Nephron progenitor cell (in vitro differentiated cells): ENCODE measurements at regions not wholly inside any gene's neighbourhood (a gene's known extent, or its start where the extent isn't known, plus 50 kb on each side); places are given as distances from the start of the nearest gene placed in this dataset.
A peak's percentile ranks its signal among the peaks of the same experiment; 100 is the strongest.

Source experiments
- DNase-seq: peaks from one replicate; pipeline ENCODE4 v3.0.0; 2021
- H3K27ac Mint-ChIP-seq: 2 replicates; pipeline ENCODE4 v1.8.0; 2021; ENCODE audit warnings: mild to moderate bottlenecking, moderate library complexity, mixed read lengths
- H3K27me3 Mint-ChIP-seq: 2 replicates; pipeline ENCODE4 v1.8.0; 2021; ENCODE audit warnings: mild to moderate bottlenecking, low read depth, mixed read lengths; ENCODE audit not compliant: poor library complexity
- H3K36me3 Mint-ChIP-seq: 2 replicates; pipeline ENCODE4 v1.8.0; 2021; ENCODE audit warnings: low read depth, mixed read lengths
- H3K4me1 Mint-ChIP-seq: 2 replicates; pipeline ENCODE4 v1.8.0; 2021; ENCODE audit warnings: mixed read lengths
- H3K4me3 Mint-ChIP-seq: 2 replicates; pipeline ENCODE4 v1.8.0; 2021; ENCODE audit warnings: mild to moderate bottlenecking, moderate library complexity, mixed read lengths
- H3K9me3 Mint-ChIP-seq: 2 replicates; pipeline ENCODE4 v1.8.0; 2021; ENCODE audit warnings: mild to moderate bottlenecking, moderate library complexity, mixed read lengths
- TF ChIP-seq, protein P1 (sequence below): fragments of 200-600 bp; sonication (generic); IDR thresholded peaks from 2 replicates; pipeline ENCODE4 v1.5.0; 2021; ENCODE audit warnings: antibody characterized with exemption

DNA sequence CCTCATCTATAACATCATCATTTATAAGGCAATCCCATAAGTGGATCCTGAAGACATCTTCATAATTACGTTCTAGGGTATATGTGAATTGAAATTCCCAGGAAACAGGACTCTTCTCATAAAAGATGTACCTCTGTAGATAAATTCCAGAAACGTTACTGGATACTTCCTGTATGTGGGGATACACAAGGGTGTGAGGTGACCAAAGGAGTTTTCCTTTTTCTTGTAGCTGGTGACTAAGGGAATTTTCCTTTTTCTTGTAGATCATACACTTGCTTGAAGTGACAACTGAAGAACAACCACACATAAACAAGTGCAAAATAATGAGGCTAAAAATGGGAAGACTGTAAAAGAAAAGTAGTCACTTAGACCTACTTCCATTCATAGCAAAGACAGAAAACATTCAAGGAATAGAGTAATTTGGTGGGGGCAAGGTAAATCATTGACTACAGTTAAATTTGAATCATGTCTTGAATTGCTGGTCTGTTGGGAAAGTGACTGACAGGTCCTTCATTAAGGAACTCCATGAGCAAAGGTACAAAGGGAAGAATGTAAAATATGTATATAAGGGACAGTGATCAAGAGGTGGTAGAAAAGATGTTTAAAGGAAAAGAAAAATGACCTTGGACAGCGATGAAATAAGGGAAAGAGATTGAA lies 53.2 kb upstream of the UBE2E3 start:
- H3K4me1 Mint-ChIP-seq = no peaks in the 10 kb centered on the region
- TF ChIP-seq, protein P1, sequence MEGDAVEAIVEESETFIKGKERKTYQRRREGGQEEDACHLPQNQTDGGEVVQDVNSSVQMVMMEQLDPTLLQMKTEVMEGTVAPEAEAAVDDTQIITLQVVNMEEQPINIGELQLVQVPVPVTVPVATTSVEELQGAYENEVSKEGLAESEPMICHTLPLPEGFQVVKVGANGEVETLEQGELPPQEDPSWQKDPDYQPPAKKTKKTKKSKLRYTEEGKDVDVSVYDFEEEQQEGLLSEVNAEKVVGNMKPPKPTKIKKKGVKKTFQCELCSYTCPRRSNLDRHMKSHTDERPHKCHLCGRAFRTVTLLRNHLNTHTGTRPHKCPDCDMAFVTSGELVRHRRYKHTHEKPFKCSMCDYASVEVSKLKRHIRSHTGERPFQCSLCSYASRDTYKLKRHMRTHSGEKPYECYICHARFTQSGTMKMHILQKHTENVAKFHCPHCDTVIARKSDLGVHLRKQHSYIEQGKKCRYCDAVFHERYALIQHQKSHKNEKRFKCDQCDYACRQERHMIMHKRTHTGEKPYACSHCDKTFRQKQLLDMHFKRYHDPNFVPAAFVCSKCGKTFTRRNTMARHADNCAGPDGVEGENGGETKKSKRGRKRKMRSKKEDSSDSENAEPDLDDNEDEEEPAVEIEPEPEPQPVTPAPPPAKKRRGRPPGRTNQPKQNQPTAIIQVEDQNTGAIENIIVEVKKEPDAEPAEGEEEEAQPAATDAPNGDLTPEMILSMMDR = no peak
- H3K9me3 Mint-ChIP-seq = no peaks in the 10 kb centered on the region
- no peak overlapping the region for H3K27ac Mint-ChIP-seq
- H3K4me3 Mint-ChIP-seq = no peak overlapping the region
- no peak for DNase-seq
- H3K36me3 Mint-ChIP-seq = no peaks in the 10 kb centered on the region
- peaks cover 2% of the 10 kb centered on the region for H3K27me3 Mint-ChIP-seq

DNA sequence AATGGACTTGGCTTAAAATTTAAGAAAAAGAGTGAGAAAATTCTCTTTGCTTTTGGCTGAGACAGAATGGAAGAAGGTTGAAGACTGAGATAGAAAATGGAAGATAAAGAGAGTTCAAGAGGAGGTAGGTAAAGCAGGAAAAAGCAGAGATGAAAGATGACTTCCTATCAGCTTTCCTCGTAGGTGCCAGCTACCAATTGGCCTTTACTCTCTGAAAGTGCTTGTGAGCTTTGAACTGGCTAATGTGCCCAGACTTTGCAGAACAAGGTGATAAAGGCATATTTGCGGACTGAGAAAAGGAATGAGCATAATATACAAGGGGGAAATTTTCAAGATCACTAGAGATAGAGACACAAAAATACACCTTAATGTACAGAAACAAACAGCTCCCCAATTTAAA lies 54.7 kb upstream of the UBE2E3 start:
- no peaks in the 10 kb centered on the region for H3K4me1 Mint-ChIP-seq
- H3K27ac Mint-ChIP-seq = peak overlapping the region; percentile 77
- no peak overlapping the region for H3K4me3 Mint-ChIP-seq
- no peaks in the 10 kb centered on the region for H3K9me3 Mint-ChIP-seq
- no peak for DNase-seq
- no peaks in the 10 kb centered on the region for H3K36me3 Mint-ChIP-seq
- TF ChIP-seq, protein P1 = no peak
- H3K27me3 Mint-ChIP-seq = no peaks in the 10 kb centered on the region

DNA sequence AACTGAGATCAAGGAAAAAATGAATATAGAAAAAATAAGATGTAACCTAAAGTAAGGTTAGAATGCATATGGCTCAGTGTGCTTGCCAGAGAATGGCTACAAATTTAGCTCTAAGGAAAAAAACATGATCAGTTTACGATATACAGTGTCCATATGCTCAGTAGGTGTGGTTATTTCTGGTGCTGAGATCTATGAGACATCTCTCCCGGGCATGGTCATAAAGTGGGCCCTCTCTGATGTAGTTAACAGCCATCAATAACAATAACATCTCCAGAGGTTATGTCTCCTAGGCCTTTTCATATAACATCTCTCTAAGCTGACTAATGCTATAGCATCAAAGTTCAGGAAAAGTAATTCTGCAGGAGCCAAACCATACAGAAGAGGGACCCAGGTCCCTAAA lies 56.3 kb upstream of the UBE2E3 start:
- H3K9me3 Mint-ChIP-seq = no peaks in the 10 kb centered on the region
- TF ChIP-seq, protein P1 = no peak
- H3K27me3 Mint-ChIP-seq = no peaks in the 10 kb centered on the region
- DNase-seq = no peak
- H3K4me3 Mint-ChIP-seq = no peak overlapping the region
- no peaks in the 10 kb centered on the region for H3K36me3 Mint-ChIP-seq
- no peaks in the 10 kb centered on the region for H3K4me1 Mint-ChIP-seq
- H3K27ac Mint-ChIP-seq = no peak overlapping the region

DNA sequence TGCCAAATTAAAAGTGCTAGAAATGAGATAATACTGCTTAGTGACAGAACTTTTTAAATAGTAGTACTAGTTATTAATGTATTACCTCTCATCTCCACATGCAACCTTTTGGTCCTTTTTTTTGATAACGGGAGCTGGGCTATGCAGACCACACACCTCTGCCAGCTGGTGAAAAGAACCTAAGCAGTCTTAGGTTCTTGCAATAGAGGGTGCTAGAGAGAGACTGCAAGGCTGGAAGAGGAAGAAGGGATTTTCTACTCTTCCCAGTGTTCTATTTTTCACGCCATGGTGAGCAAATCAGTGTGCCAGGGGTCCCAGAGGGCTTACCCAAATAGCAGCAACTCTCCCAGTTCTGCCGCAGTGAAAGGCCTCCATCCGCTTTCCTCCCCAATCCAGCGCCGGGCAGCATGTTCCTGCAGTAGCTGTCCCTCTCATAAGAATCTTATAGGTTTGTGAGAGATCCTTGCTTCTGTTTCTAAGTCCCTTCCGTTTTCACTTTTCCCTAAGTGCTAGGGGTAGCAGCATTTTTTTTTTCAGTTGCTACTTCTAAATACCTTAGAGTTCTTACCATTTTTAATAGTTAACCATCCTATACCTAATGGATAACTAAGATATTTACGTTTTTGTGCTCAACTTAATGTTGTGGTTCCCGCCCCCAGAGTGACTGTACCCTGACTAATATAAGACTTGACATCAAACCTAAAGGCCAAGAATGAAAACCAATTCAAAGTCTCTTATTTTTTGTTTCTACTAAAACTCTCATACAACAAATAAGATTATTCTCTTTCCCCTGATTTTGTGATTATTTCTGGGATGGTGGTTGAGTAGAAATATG lies 69.4 kb upstream of the UBE2E3 start:
- Mint-ChIP-seq H3K36me3 (no peaks in the 10 kb centered on the region), H3K27me3 (no peaks in the 10 kb centered on the region), H3K4me1 (no peaks in the 10 kb centered on the region), H3K27ac (no peak overlapping the region), H3K4me3 (no peak overlapping the region), H3K9me3 (no peaks in the 10 kb centered on the region)
- TF ChIP-seq, protein P1 = no peak
- peak; percentile 2 for DNase-seq

DNA sequence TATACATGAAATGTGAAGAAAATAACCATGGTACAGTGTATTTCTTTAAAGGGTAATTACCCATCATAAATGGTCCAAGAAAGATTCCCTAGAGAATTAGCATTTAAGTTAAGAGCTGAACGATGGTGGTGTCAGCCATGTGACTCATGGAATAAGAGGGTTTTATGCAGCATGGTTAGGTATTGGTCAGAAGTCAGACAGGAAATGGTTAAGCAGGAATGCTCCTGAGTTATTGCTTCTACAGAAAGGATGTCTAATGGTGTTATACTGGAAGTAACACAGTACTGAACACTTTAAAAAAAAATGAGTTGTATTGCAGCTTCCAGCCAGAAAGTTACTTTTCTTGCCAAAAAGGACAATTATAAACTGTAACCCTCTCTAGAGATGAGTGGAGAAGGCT lies 72.7 kb upstream of the UBE2E3 start:
- H3K27ac Mint-ChIP-seq = no peak overlapping the region
- H3K4me3 Mint-ChIP-seq = no peak overlapping the region
- no peak for DNase-seq
- H3K36me3 Mint-ChIP-seq = no peaks in the 10 kb centered on the region
- H3K4me1 Mint-ChIP-seq = no peaks in the 10 kb centered on the region
- TF ChIP-seq, protein P1 = no peak
- H3K27me3 Mint-ChIP-seq = no peaks in the 10 kb centered on the region
- no peaks in the 10 kb centered on the region for H3K9me3 Mint-ChIP-seq
